GM19463 (cell line): ENCODE measurements at regions not wholly inside any gene's neighbourhood (a gene's known extent, or its start where the extent isn't known, plus 50 kb on each side); places are given as distances from the start of the nearest gene placed in this dataset.

Experiments used
- ATAC-seq: cut with Tn5 transposase; IDR thresholded peaks from one replicate; pipeline ENCODE4 v1.9.1; 2021; ENCODE audit warnings: mild to moderate bottlenecking, moderate library complexity; ENCODE audit not compliant: unreplicated experiment

DNA sequence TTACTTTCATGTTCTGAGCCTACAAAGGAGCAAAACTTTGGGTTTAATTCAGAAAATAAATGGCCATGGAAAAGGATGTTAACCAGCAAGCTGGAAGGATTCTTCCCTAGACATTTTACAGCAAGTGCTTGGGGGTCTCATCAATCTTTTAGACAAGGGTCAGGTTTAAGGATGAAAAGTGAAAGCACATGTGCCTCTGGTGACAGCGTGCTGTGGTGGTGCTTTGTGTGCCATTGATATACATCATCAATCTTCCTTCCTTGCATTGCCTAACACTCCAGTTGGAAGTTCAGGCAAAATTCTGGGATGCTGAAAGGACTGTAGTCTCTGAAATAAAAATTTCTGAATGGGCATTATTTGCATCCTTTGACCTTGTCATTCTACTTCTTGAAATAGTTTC lies 171.2 kb downstream of the KCNE4 start:
- no peak for ATAC-seq

GRCh38 chr2:223225266-223225665 lies 173.3 kb downstream of the KCNE4 start:
- no peak for ATAC-seq

- no peak for ATAC-seq
These were observed 174.3 kb downstream of the KCNE4 start for GRCh38 chr2:223226264-223226663.

- ATAC-seq: no peak
These were observed 175.3 kb downstream of the KCNE4 start for GRCh38 chr2:223227338-223227737.

- no peak for ATAC-seq
These were observed 176.9 kb downstream of the KCNE4 start for GRCh38 chr2:223228871-223229270.

- no peak for ATAC-seq
These were observed 178.4 kb downstream of the KCNE4 start for GRCh38 chr2:223230352-223230751.

DNA sequence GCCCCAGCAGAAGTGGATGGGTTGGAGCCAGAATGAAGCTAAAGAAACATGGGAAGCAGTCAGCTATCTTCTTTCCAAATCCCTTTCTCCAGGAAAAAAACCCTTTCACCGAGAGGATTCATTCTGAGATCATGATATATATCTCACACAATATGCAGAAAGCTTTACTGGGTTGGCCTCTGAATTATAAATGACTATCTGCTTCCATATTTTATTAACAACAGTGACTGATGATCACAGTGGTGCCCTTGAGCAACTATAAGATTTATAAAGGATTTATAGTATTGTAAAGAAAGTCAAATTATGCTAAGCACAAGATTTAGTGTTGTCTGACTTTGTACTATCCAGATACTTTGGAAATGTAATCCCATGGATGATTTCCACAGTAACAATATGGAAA lies 180.3 kb downstream of the KCNE4 start:
- no peak for ATAC-seq

DNA sequence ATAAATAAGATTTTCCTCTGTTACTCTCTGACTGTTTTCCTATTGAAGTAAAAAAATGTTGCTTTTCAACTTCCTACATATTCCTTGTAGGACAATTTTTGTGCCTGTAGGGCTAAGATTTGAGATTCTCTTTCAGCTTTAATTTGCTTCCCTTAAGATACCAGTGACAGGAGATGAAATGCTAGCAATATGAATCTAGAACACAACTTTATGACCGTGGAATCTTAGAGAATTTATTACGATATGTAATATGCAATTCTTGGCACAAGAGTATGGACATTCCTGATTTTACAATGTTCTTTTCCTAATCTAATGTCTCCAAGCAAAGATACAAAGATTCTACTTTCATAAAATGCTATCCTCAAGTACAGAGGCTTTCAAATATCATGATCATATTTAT lies 180.9 kb downstream of the KCNE4 start:
- no peak for ATAC-seq

- ATAC-seq: no peak
These were observed 184.0 kb downstream of the KCNE4 start for GRCh38 chr2:223235986-223236385.

- no peak for ATAC-seq
These were observed 186.3 kb downstream of the KCNE4 start for GRCh38 chr2:223238301-223238700.

DNA sequence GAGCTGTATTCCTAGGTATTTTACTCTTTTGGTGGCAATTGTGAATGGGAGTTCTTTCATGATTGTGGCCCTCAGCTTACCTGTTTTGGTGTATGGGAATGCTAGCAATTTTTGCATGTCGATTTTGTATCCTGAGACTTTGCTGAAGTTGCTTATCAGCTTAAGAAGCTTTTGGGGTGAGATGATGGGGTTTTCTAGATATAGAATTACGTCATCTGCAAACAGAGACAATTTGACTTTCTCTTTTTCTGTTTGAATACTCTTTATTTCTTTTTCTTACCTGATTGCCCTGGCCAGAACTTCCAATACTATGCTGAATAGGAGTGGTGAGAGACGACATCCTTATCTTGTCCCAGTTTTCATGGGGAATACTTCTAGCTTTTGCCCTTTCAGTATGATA lies 191.2 kb downstream of the KCNE4 start:
- ATAC-seq: no peak

DNA sequence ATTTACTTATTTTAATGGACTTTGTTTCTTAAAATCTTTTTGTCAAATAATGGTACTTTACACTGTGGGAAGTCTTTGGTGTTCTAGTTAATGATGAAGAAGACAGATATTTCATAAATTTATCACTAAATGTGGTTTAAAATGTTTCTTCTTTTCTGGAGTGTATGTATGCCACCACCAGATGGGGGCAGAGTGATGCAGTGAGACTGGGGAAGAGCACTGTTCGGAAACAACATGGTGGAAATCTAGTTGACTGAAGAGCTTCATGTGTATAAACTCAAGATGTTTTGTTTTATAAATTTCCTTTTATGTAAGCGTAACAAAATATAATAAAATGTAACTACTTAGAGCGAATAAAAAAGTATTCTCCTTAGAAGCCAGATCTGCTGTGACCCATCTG lies 195.1 kb downstream of the KCNE4 start:
- ATAC-seq: no peak

GRCh38 chr2:223251656-223252229 lies 199.8 kb downstream of the KCNE4 start:
- no peak for ATAC-seq

DNA sequence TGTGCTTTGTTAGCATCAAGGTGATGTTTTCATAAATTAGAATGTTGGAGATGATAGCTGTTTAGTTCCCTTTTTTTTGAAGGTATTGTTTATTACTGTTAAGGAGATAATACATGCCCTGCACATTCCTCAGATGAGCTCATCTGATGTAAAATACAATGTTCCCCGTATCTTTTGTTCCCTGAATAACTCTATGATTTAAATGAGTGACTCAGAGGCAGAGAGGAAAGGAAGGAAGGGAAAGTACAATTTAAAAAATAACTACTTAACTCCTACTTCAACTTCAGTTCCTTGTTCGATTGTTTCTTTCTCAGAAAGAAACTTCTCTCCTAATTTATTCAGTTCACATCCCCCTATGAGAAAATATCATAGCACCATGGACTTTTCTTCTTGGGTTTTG lies 208.7 kb downstream of the KCNE4 start:
- ATAC-seq: no peak

GRCh38 chr2:223262946-223263345 lies 211.0 kb downstream of the KCNE4 start:
- no peak for ATAC-seq

DNA sequence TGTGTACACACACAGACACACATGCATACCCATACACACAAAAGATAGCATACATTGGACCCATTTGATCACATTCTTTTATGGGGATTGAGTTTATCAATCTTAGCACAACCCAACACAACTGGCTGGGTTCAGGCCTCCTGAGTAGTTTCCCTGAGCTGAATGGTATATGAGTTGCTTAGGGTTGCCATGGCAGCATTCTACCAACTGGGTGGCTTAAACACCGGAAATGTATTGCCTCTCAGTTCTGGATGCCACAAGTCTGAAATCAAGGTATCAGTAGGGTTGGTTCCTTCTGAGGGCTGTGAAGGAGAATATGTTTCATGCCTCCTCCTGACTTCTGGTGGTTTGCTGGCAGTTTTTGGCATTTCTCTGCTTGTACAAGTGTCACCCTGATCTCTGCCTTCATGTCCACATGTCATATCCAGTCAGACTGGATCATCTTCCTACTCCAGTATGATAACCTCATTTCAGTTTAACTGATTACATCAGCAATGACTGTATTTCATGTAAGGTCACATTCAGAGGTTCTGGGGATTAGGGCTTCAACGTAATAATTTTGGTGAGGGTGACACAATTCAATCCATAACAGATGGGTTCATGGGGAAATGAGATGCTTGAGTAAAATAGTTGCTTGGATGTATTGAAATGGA lies 212.7 kb downstream of the KCNE4 start:
- no peak for ATAC-seq

DNA sequence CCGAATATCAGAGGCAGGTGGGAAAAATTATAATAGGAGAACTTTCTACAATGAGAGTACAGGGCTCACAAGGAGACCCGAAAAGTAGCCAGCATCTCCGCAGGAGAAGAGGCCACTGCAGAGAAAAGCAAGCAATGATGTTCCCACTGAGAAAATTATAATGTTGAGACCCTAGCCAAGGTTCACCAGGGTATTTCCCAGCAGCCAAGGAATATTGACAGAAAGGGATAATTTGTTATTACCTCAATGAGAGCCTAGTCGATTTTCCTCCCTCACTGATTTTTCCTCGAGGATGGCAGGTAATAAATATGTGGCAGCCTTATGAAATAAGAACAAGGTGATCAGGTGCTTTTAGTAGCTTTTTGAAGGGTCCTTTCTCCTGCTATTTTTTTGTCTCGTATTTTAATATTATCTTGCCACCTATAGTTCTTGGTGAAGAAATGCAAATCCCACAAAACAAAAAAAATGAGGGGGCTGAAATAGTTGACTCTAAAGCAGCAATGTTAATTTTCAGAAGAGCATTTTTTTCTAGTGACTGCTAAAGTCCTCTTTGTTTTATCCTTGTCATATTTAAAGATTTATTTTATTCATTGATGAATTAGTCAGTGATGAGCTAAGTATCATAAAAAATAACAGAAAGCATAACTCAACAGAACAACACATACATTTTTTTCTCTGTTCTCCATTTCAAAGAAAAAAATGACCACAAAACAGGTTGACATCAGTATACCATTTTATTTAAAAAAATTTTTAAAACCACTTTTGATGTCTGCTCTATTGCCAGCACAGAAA lies 215.4 kb downstream of the KCNE4 start:
- ATAC-seq: no peak

GRCh38 chr2:223269386-223269785 lies 217.4 kb downstream of the KCNE4 start:
- ATAC-seq: no peak

DNA sequence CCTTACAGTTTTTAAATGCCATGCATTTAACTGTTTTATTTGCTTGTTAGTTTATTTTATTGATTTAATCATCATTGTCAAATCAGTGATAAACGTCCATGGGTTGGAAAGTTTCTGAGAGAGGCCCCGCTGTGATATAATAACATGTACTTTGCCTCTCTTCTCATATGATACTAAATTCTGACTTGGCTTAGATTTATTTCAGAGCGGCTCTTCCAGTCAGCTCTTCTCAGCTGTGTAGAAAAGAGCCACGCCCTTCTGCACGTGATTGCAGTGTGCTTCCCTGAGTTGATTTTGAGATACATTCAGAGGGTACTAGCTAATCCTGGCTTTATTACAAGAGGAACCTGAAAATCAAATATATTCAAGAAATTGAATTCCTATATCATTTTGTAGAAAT lies 218.6 kb downstream of the KCNE4 start:
- ATAC-seq: no peak

GRCh38 chr2:223273995-223274394 lies 222.0 kb downstream of the KCNE4 start:
- ATAC-seq: no peak

DNA sequence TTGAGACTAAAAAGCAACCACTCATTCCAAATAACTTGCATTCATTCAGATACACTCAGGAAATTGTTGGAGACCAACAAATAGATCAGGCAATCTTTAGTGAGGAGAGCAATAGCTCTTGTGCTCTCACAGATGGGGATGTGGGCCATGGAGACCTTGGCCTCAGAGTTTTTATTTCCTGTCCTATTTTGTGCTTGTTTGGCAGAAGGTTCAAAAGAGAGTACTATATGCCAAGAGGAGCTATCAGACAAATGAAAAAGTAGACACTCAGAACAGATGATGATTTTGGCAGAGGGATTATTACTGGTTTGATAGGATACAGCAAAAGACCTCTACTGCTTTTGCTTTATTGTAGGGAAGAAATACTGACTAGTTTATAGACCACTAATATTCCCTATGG lies 230.2 kb downstream of the KCNE4 start:
- no peak for ATAC-seq

DNA sequence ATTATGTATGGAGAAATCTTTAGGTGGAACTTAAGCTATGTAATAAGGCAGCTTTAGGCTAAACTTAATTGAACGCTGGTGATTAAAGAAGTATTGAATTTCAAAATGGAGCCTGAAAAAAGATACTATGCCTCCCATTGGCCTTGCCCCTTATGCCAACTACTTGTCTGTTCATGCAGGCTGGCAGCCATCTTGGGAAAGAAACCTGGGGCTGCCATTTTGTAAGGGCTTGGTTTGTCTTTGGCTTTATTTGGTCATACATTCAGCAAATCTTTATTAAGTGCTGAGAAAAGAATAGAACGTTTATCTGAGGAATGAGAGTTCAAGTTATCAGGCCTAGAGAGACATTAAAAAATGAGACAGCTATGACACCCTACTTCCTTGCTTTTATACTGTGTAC lies 231.3 kb downstream of the KCNE4 start:
- ATAC-seq: no peak
